Astrocyte (in vitro differentiated cells and primary cell): ENCODE measurements at regions not wholly inside any gene's neighbourhood (a gene's known extent, or its start where the extent isn't known, plus 50 kb on each side); places are given as distances from the start of the nearest gene placed in this dataset.

ENCODE experiments used
- EZH2 ChIP-seq: IDR thresholded peaks from 2 replicates; pipeline ENCODE4 v1.6.1; 2012; ENCODE audit warnings: mild to moderate bottlenecking, low read length, inconsistent platforms; ENCODE audit not compliant: insufficient read depth
- TF ChIP-seq, protein P1 (sequence below): IDR thresholded peaks from 2 replicates; pipeline ENCODE4 v1.5.1; 2011; ENCODE audit warnings: low read depth, mild to moderate bottlenecking, inconsistent platforms, low read length, moderate library complexity; ENCODE audit not compliant: insufficient read depth

DNA sequence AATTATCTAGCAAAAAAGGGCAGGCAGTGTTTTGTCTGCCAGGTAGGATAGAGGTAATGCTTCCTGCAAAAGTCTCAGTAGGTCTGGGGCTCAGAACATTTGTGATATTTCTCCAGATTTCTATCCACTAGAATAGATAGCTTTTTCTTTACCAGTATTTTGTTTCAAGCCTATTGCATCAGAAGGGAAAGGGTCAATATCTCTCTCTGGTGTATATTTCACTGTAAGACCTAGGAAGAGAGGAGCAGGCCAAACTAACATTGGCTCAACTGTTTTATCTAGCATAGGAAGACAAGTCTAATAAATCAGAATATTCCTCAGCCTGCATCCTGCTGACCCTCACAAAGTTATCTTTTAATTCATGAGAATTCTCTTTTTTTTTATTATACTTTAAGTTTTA lies 106.7 kb upstream of the DAAM1 start:
- TF ChIP-seq, protein P1, sequence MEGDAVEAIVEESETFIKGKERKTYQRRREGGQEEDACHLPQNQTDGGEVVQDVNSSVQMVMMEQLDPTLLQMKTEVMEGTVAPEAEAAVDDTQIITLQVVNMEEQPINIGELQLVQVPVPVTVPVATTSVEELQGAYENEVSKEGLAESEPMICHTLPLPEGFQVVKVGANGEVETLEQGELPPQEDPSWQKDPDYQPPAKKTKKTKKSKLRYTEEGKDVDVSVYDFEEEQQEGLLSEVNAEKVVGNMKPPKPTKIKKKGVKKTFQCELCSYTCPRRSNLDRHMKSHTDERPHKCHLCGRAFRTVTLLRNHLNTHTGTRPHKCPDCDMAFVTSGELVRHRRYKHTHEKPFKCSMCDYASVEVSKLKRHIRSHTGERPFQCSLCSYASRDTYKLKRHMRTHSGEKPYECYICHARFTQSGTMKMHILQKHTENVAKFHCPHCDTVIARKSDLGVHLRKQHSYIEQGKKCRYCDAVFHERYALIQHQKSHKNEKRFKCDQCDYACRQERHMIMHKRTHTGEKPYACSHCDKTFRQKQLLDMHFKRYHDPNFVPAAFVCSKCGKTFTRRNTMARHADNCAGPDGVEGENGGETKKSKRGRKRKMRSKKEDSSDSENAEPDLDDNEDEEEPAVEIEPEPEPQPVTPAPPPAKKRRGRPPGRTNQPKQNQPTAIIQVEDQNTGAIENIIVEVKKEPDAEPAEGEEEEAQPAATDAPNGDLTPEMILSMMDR = no peak
- TF ChIP-seq EZH2 = no peak
